ENCODE measurements at regions not wholly inside any gene's neighbourhood (a gene's known extent, or its start where the extent isn't known, plus 50 kb on each side); places are given as distances from the start of the nearest gene placed in this dataset.
"Not testable (repeated sequence)": the region's sequence is repeated elsewhere in the genome, so short reads cannot be mapped to it uniquely, and the experiment has no call there.

- no peaks in the 10 kb centered on the region for H3K4me1 ChIP-seq
- H3K4me3 ChIP-seq = no peak overlapping the region
- no peaks in the 10 kb centered on the region for H3K9me3 ChIP-seq
- H3K27me3 ChIP-seq = no peaks in the 10 kb centered on the region
- no peak for TF ChIP-seq POLR2A (IDR thresholded peaks at IDR 0.05)
- no peak for TF ChIP-seq CTCF (IDR thresholded peaks at IDR 0.05)
- no peak for DNase-seq
- H3K36me3 ChIP-seq = no peaks in the 10 kb centered on the region
- H3K27ac ChIP-seq = no peak overlapping the region
These were observed 67.5 kb upstream of the RNPC3 start for GRCh38 chr1:103457886-103458455.

- Histone ChIP-seq H3K9me3 (no peaks in the 10 kb centered on the region), H3K4me3 (no peak overlapping the region), H3K27me3 (no peaks in the 10 kb centered on the region), H3K36me3 (no peaks in the 10 kb centered on the region), H3K4me1 (no peaks in the 10 kb centered on the region), H3K27ac (no peak overlapping the region)
- TF ChIP-seq POLR2A (IDR thresholded peaks at IDR 0.05) (no peak), CTCF (IDR thresholded peaks at IDR 0.05) (no peak)
- no peak for DNase-seq
These were observed 76.9 kb upstream of the RNPC3 start for GRCh38 chr1:103448560-103448959.

GRCh38 chr1:103447471-103447870, 78.0 kb upstream of the RNPC3 start:
- Histone ChIP-seq H3K4me1 (no peaks in the 10 kb centered on the region), H3K4me3 (no peak overlapping the region), H3K27me3 (no peaks in the 10 kb centered on the region), H3K27ac (no peak overlapping the region), H3K9me3 (no peaks in the 10 kb centered on the region), H3K36me3 (no peaks in the 10 kb centered on the region)
- no peak for DNase-seq
- TF ChIP-seq CTCF (IDR thresholded peaks at IDR 0.05) (no peak), POLR2A (IDR thresholded peaks at IDR 0.05) (no peak)

- Histone ChIP-seq H3K27me3 (no peaks in the 10 kb centered on the region), H3K36me3 (no peaks in the 10 kb centered on the region), H3K9me3 (no peaks in the 10 kb centered on the region), H3K4me3 (no peak overlapping the region), H3K27ac (no peak overlapping the region), H3K4me1 (no peaks in the 10 kb centered on the region)
- TF ChIP-seq POLR2A (IDR thresholded peaks at IDR 0.05) = no peak
- TF ChIP-seq CTCF (IDR thresholded peaks at IDR 0.05) = no peak
- no peak for DNase-seq
These were observed 84.2 kb upstream of the RNPC3 start for GRCh38 chr1:103441342-103441741.

- H3K4me3 ChIP-seq, DNase-seq, H3K27ac ChIP-seq, H3K9me3 ChIP-seq, H3K36me3 ChIP-seq, H3K27me3 ChIP-seq, H3K4me1 ChIP-seq: not testable (repeated sequence)
These were observed 88.9 kb upstream of the RNPC3 start for GRCh38 chr1:103436568-103437100.

GRCh38 chr1:103435443-103435842, 90.1 kb upstream of the RNPC3 start:
- Histone ChIP-seq H3K27me3 (no peaks in the 10 kb centered on the region), H3K4me3 (no peak overlapping the region), H3K4me1 (no peaks in the 10 kb centered on the region), H3K36me3 (no peaks in the 10 kb centered on the region), H3K9me3 (no peaks in the 10 kb centered on the region), H3K27ac (no peak overlapping the region)
- no peak for DNase-seq
- TF ChIP-seq POLR2A (IDR thresholded peaks at IDR 0.05) = no peak
- TF ChIP-seq CTCF (IDR thresholded peaks at IDR 0.05) = no peak

All from Peyer's patch (tissue), 4 donors.